ENCODE measurements at regions not wholly inside any gene's neighbourhood (a gene's known extent, or its start where the extent isn't known, plus 50 kb on each side); places are given as distances from the start of the nearest gene placed in this dataset.
"Not testable (repeated sequence)": the region's sequence is repeated elsewhere in the genome, so short reads cannot be mapped to it uniquely, and the experiment has no call there.

- TF ChIP-seq CTCF (IDR thresholded peaks at IDR 0.05); EZH2 (IDR thresholded peaks at IDR 0.05; ENCODE audit: borderline replicate concordance, insufficient read depth, low read depth, low read length, poor library complexity, severe bottlenecking): not testable (repeated sequence)
Observed at GRCh38 chr4:156367502-156367901, 413.8 kb upstream of the CTSO start.

Data from B cell (primary cell).